Fibroblast of pulmonary artery (primary cell): ENCODE measurements at regions not wholly inside any gene's neighbourhood (a gene's known extent, or its start where the extent isn't known, plus 50 kb on each side); places are given as distances from the start of the nearest gene placed in this dataset.

Experiments used
- DNase-seq: peaks from one replicate; pipeline ENCODE4 v3.0.0-alpha.2; 2010; ENCODE audit warnings: low read depth
- H3K4me3 ChIP-seq: replicated peaks from 2 replicates; pipeline ENCODE4 v1.5.1; 2011; ENCODE audit warnings: low read depth, mild to moderate bottlenecking, control low read depth, low read length, moderate library complexity
- TF ChIP-seq, protein P1 (sequence below): IDR thresholded peaks from 2 replicates; pipeline ENCODE4 v1.5.1; 2011; ENCODE audit warnings: mild to moderate bottlenecking, control low read depth, low read length, inconsistent platforms; ENCODE audit errors: missing control alignments

DNA sequence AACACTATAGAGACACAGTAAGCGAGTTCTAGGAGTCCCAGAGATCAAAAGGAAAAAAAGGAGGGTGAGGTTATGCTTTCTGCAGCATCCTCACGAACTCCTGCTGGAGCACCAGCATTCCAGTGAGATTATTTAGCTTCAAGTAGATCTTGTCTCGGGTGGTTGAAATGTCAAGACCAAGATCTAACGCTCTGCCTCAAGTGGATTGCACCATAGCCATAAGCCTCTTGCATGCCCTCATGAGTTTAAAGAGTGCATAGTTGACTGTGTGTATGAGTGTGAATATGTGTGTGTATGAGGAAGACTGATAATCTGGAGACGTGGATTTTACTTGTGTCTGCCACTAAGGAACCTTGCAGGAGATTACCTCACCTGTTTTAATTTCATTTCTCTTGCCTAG lies 335.3 kb upstream of the ADAMTSL1 start:
- H3K4me3 ChIP-seq: no peak overlapping the region
- TF ChIP-seq, protein P1, sequence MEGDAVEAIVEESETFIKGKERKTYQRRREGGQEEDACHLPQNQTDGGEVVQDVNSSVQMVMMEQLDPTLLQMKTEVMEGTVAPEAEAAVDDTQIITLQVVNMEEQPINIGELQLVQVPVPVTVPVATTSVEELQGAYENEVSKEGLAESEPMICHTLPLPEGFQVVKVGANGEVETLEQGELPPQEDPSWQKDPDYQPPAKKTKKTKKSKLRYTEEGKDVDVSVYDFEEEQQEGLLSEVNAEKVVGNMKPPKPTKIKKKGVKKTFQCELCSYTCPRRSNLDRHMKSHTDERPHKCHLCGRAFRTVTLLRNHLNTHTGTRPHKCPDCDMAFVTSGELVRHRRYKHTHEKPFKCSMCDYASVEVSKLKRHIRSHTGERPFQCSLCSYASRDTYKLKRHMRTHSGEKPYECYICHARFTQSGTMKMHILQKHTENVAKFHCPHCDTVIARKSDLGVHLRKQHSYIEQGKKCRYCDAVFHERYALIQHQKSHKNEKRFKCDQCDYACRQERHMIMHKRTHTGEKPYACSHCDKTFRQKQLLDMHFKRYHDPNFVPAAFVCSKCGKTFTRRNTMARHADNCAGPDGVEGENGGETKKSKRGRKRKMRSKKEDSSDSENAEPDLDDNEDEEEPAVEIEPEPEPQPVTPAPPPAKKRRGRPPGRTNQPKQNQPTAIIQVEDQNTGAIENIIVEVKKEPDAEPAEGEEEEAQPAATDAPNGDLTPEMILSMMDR: no peak
- DNase-seq: no peak

DNA sequence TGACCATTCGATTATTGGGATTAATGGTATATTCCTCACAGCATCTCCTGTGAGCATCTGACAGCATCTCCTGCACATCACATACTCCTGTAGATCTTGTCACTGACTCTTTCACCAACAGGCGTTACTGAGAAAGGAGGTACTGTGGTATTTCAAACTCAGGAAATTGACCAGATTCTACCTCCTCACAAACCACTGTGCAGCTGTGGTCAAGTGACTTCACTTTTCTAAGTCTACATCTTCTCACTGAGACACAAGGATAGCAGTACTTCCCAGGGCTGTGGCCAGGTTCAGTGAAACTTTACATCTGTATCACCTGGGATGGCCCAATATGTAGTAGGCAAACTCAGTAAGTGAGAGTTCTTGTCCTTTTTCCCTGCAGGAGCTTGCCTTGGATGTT lies 332.3 kb upstream of the ADAMTSL1 start:
- DNase-seq: no peak
- TF ChIP-seq, protein P1: no peak
- H3K4me3 ChIP-seq: no peak overlapping the region

DNA sequence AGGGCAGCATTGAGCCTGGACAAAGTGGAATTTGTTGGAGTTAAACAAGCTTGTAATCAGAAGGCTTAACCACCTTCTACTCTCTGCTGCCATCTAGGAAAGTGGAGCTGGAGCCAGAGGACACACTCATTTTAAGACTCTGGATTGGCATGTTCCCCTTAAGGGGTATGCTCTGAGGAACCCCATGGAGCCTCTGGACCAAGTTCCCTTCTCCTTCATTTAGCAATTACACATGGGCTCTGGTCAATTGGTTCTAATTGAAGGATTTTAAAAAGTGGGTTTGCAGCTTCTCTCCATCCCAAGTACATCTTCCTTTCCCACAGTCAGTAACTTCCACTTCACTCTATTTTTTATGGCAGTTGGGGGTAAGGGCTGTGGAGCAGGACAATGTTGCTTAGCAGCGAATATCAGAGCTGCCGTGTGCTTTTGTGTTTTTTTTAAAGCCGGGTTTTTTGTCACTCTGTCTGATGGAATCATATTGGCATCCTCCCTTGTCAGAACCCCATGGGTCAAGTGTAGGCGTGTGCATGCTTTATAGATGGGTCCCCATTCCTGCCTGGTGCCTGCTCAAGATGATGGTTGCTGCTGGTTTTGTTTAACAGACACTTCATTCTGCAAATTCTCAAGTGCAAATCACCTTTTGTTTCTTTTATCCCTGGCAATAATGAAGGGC lies 330.7 kb upstream of the ADAMTSL1 start:
- H3K4me3 ChIP-seq: no peak overlapping the region
- TF ChIP-seq, protein P1: peak; percentile 51
- DNase-seq: peak; percentile 25

DNA sequence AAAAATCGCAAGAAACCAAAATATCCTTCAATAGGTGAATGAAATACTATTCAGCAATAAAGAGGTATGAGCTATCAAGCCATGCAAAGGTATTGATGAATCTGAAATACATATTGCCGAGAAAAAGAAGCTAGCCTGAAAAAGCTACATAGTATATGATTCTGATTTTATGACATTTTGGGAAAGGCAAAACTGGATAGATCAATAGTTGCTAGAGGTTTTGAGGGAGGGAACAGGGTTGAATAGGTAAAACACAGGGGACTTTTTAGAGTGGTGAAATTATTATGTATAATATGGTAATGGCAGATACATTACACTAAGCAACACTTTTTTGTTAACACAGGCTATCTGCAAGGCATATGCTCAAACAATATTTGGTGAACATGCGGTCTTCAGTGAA lies 327.6 kb upstream of the ADAMTSL1 start:
- H3K4me3 ChIP-seq: no peak overlapping the region
- TF ChIP-seq, protein P1: no peak
- DNase-seq: no peak

GRCh38 chr9:18149471-18150011 lies 324.4 kb upstream of the ADAMTSL1 start:
- peak; percentile 11 for DNase-seq
- TF ChIP-seq, protein P1: no peak
- H3K4me3 ChIP-seq: no peak overlapping the region

DNA sequence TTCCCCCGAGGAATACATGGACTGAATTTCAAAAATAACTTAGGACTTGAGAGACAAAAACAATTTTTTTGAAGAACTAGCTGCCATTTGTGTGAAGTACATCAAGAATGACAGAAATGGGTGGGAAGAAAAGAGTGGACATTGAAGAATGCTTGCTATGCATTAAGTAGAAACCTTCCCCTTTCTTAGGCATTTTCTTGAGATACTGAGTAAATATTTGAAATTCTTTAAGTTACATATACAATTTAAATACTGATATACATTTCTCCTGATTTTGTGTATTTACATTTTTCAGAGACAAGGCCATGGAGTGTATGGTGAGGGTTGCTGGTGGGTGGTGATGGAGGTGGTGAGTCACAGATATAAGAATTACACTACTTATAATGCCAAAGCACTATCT lies 319.3 kb upstream of the ADAMTSL1 start:
- TF ChIP-seq, protein P1: no peak
- DNase-seq: no peak
- no peak overlapping the region for H3K4me3 ChIP-seq

DNA sequence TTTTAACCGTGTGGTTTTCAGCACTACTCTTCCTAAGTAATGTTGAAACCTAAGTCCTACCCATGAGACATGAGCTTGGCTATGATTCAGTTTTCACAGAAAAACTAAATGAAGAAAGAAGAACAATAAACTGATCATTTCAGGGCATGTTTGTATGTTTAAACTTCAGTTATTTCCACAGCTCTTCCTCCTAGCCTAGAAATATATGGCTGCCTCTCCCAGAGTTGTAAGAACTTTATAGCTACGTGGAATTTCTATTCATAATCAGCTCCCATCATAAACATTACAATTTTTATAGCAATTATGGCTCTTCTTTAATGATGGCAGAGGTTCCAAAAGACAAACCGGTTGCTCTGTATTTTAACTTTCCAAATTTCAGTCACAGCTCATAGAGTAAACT lies 314.7 kb upstream of the ADAMTSL1 start:
- TF ChIP-seq, protein P1: no peak
- no peak overlapping the region for H3K4me3 ChIP-seq
- no peak for DNase-seq
